Right lobe of liver (tissue), 4 donors: ENCODE measurements at regions not wholly inside any gene's neighbourhood (a gene's known extent, or its start where the extent isn't known, plus 50 kb on each side); places are given as distances from the start of the nearest gene placed in this dataset.

Experiments used
- CTCF ChIP-seq, 4 donors: fragments of 200-600 bp in 3 of 4; fragments of 450-650 bp in 1 of 4; IDR thresholded peaks; one replicate each; pipeline versions ENCODE4 v1.5.1 to v1.8.0; 2016 to 2022; ENCODE audit warnings: antibody characterized with exemption in 4 of 4, mild to moderate bottlenecking in 2 of 4
- POLR2A ChIP-seq: fragments of 450-650 bp; IDR thresholded peaks from one replicate; pipeline ENCODE4 v1.6.1; 2017; ENCODE audit warnings: antibody characterized with exemption, mild to moderate bottlenecking
- donor health status: DM: no; HTN: no; CAD: no.
- donor health status: DM: no; HTN: no; CAD: no.
- donor health status: DM: no; HTN: yes; CAD: no.

GRCh38 chr13:22915442-22916082 is 265.2 kb upstream of the SGCG start:
- TF ChIP-seq CTCF (IDR thresholded peaks at IDR 0.05) (no peak), POLR2A (no peak)
